SK-N-SH (cell line): ENCODE measurements at regions not wholly inside any gene's neighbourhood (a gene's known extent, or its start where the extent isn't known, plus 50 kb on each side); places are given as distances from the start of the nearest gene placed in this dataset.
A peak's percentile ranks its signal among the peaks of the same experiment; 100 is the strongest.

Experiments
- CTCF ChIA-PET: fragments of 300-600, 350-600 bp; formaldehyde crosslinking; extraction: SDS; loops from one replicate; lab custom pipeline; 2021; lab: Yijun Ruan, JAX
- POLR2A ChIA-PET: fragments of 350-600 bp; sonication (Branson Sonifier 250); formaldehyde crosslinking; extraction: SDS; loops from one replicate; lab custom pipeline; 2020; ENCODE audit warnings: antibody characterized with exemption, inconsistent platforms; lab: Yijun Ruan, JAX
- DNase-seq: peaks from one replicate; pipeline ENCODE4 v3.0.0; 2012
- H2AFZ ChIP-seq: fragments of 200-600 bp; sonication (generic); 2 replicates; pipeline ENCODE4 v1.8.1; 2016; ENCODE audit warnings: antibody characterized with exemption, mild to moderate bottlenecking, low read depth
- H3F3A ChIP-seq: fragments of 200-600 bp; sonication (generic); replicated peaks from 2 replicates; pipeline ENCODE3; 2016; ENCODE audit warnings: antibody characterized with exemption, mild to moderate bottlenecking; ENCODE audit not compliant: insufficient read depth
- H3K27ac ChIP-seq, 2 experiments: fragments of 200-500 bp in 1 of 2; fragments of 200-600 bp in 1 of 2; sonication (Bioruptor generic) in 1 of 2; sonication (generic), shearing (Covaris generic) in 1 of 2; 2 replicates each; pipeline versions ENCODE4 v1.5.1 to v1.6.1; 2014 to 2016; ENCODE audit warnings: low read depth in 2 of 2, inconsistent platforms in 1 of 2, low read length in 1 of 2, mild to moderate bottlenecking in 1 of 2, mixed read lengths in 1 of 2
- H3K27me3 ChIP-seq: fragments of 200-600 bp; sonication (generic), shearing (Covaris generic); 2 replicates; pipeline ENCODE4 v1.6.1; 2016; ENCODE audit warnings: mixed run types; ENCODE audit not compliant: insufficient read depth
- H3K36me3 ChIP-seq, 2 experiments: fragments of 200-500 bp in 1 of 2; fragments of 200-600 bp in 1 of 2; sonication (Bioruptor generic) in 1 of 2; sonication (generic) in 1 of 2; replicated peaks in 1 of 2; 2 replicates each; pipeline versions ENCODE3 to v1.5.1; 2014 to 2016; ENCODE audit warnings: low read length in 1 of 2, mild to moderate bottlenecking in 1 of 2; ENCODE audit not compliant: insufficient read depth in 2 of 2, control insufficient read depth in 1 of 2
- H3K4me1 ChIP-seq, 2 experiments: fragments of 200-500 bp in 1 of 2; fragments of 200-600 bp in 1 of 2; sonication (Bioruptor generic) in 1 of 2; sonication (generic), shearing (Covaris generic) in 1 of 2; 2 replicates each; pipeline versions ENCODE4 v1.5.1 to v1.6.1; 2014 to 2016; ENCODE audit warnings: low read depth in 1 of 2, low read length in 1 of 2, mixed run types in 1 of 2; ENCODE audit not compliant: insufficient read depth in 2 of 2, control insufficient read depth in 1 of 2
- H3K4me2 ChIP-seq: fragments of 200-600 bp; sonication (generic), shearing (Covaris generic); 2 replicates; pipeline ENCODE4 v1.6.1; 2017; ENCODE audit warnings: mixed run types
- H3K4me3 ChIP-seq, 2 experiments: fragments of 200-500 bp in 1 of 2; fragments of 200-600 bp in 1 of 2; sonication (Bioruptor generic) in 1 of 2; sonication (generic), shearing (Covaris generic) in 1 of 2; 2 replicates each; pipeline versions ENCODE4 v1.5.1 to v1.8.1; 2014 to 2016; ENCODE audit warnings: low read depth in 2 of 2, inconsistent platforms in 1 of 2, low read length in 1 of 2, mild to moderate bottlenecking in 1 of 2, mixed read lengths in 1 of 2, moderate library complexity in 1 of 2
- H3K79me2 ChIP-seq: fragments of 200-600 bp; sonication (generic); 2 replicates; pipeline ENCODE4 v1.8.1; 2017; ENCODE audit warnings: mild to moderate bottlenecking; ENCODE audit not compliant: insufficient read depth
- H3K9ac ChIP-seq: fragments of 200-600 bp; sonication (generic); 2 replicates; pipeline ENCODE4 v1.6.1; 2017; ENCODE audit warnings: mixed run types
- H3K9me2 ChIP-seq: fragments of 200-600 bp; sonication (generic); 2 replicates; pipeline ENCODE4 v1.6.1; 2017; ENCODE audit warnings: mixed run types
- H3K9me3 ChIP-seq: fragments of 200-600 bp; sonication (generic); 2 replicates; pipeline ENCODE4 v1.6.1; 2017; ENCODE audit warnings: mixed run types, mild to moderate bottlenecking, moderate library complexity
- H4K20me1 ChIP-seq: fragments of 200-600 bp; sonication (generic); 2 replicates; pipeline ENCODE4 v1.6.1; 2017; ENCODE audit warnings: mild to moderate bottlenecking, mixed run types; ENCODE audit not compliant: insufficient read depth
- CHD2 ChIP-seq: fragments of 150-350 bp; IDR thresholded peaks from 2 replicates; pipeline ENCODE4 v1.6.1; 2018; ENCODE audit warnings: low read length; ENCODE audit not compliant: partially characterized antibody
- CTCF ChIP-seq: fragments of 200-600 bp; sonication (generic); IDR thresholded peaks from 2 replicates; pipeline ENCODE4 v1.6.1; 2017; ENCODE audit warnings: antibody characterized with exemption, mild to moderate bottlenecking, moderate library complexity
- ELF1 ChIP-seq: IDR thresholded peaks from 2 replicates; pipeline ENCODE4 v1.4.0; 2012
- EZH2phosphoT487 ChIP-seq: fragments of 200-600 bp; sonication (generic); IDR thresholded peaks from 2 replicates; pipeline ENCODE4 v1.6.1; 2017; ENCODE audit warnings: low read depth, mixed run types, mild to moderate bottlenecking, antibody characterized with exemption, moderate library complexity, borderline replicate concordance
- FOXJ3 ChIP-seq: sonication (generic); formaldehyde crosslinking; IDR thresholded peaks from 2 replicates; pipeline ENCODE4 v1.5.1; 2020; ENCODE audit warnings: mild to moderate bottlenecking, missing genetic modification reagents
- FOXM1 ChIP-seq: IDR thresholded peaks from 2 replicates; pipeline ENCODE4 v1.4.0; 2012; ENCODE audit warnings: low read depth, mild to moderate bottlenecking
- GATA2 ChIP-seq: sonication (generic); formaldehyde crosslinking; IDR thresholded peaks from 2 replicates; pipeline ENCODE4 v1.5.0; 2020; ENCODE audit warnings: mild to moderate bottlenecking, missing genetic modification reagents
- IRF3 ChIP-seq: fragments of 150-350 bp; IDR thresholded peaks from 2 replicates; pipeline ENCODE4 v1.6.1; 2016; ENCODE audit warnings: mild to moderate bottlenecking, low read depth, low read length
- JUND ChIP-seq: IDR thresholded peaks from 2 replicates; pipeline ENCODE4 v1.4.0; 2012
- MAX ChIP-seq: IDR thresholded peaks from 2 replicates; pipeline ENCODE4 v1.4.0; 2012; ENCODE audit warnings: low read depth
- MEF2A ChIP-seq: IDR thresholded peaks from 2 replicates; pipeline ENCODE4 v1.4.0; 2012; ENCODE audit warnings: low read depth, borderline replicate concordance
- MXI1 ChIP-seq: IDR thresholded peaks from 2 replicates; pipeline ENCODE4 v1.6.1; 2012; ENCODE audit warnings: mild to moderate bottlenecking, low read depth, low read length, improper control_type of control experiment
- NFIC ChIP-seq: IDR thresholded peaks from 2 replicates; pipeline ENCODE4 v1.4.0; 2012; ENCODE audit warnings: borderline replicate concordance
- NRF1 ChIP-seq: IDR thresholded peaks from 2 replicates; pipeline ENCODE4 v1.6.1; 2012; ENCODE audit warnings: low read depth, mild to moderate bottlenecking, low read length
- PBX3 ChIP-seq: IDR thresholded peaks from 2 replicates; pipeline ENCODE4; 2012
- POLR2AphosphoS5 ChIP-seq: IDR thresholded peaks from 2 replicates; pipeline ENCODE4 v1.6.1; 2012; ENCODE audit warnings: low read depth, low read length
- RAD21 ChIP-seq: IDR thresholded peaks from 2 replicates; pipeline ENCODE4 v1.6.1; 2012; ENCODE audit warnings: mild to moderate bottlenecking, low read length
- RCOR1 ChIP-seq: fragments of 150-350 bp; IDR thresholded peaks from 2 replicates; pipeline ENCODE4 v1.6.1; 2017; ENCODE audit warnings: antibody characterized with exemption, low read length
- RXRA ChIP-seq: IDR thresholded peaks from 2 replicates; pipeline ENCODE4 v1.4.0; 2012; ENCODE audit warnings: low read depth, mild to moderate bottlenecking, borderline replicate concordance
- SIN3A ChIP-seq: IDR thresholded peaks from 2 replicates; pipeline ENCODE4 v1.6.1; 2012; ENCODE audit warnings: low read depth, mild to moderate bottlenecking, low read length, moderate library complexity, borderline replicate concordance
- SMC3 ChIP-seq: IDR thresholded peaks from 2 replicates; pipeline ENCODE4 v1.6.1; 2012; ENCODE audit warnings: low read depth, low read length, improper control_type of control experiment
- TCF12 ChIP-seq: IDR thresholded peaks from 2 replicates; pipeline ENCODE4 v1.4.0; 2012
- USF2 ChIP-seq: fragments of 150-350 bp; IDR thresholded peaks from 2 replicates; pipeline ENCODE4 v1.6.1; 2017; ENCODE audit warnings: antibody characterized with exemption, low read length, low read depth, borderline replicate concordance
- WGBS: methylation state at CpG from one replicate; pipeline ENCODE4 v1.1.6; 2017; ENCODE audit warnings: low lambda C conversion rate; 5-methylcytosine and 5-hydroxymethylcytosine counted together

- no peak for TF ChIP-seq RCOR1
- no peak for TF ChIP-seq EZH2phosphoT487
- TF ChIP-seq NFIC = peak; percentile 17; the same call in 1 of the 2 replicates
- peak; percentile 44; the same call in 1 of the 2 replicates for TF ChIP-seq MEF2A
- TF ChIP-seq TCF12 = peak; percentile 65
- 0 out of 2 replicates have a peak, but pooled peaks have one; percentile 6 for TF ChIP-seq PBX3
- H3K4me1 ChIP-seq = peaks cover 0 to 5% of the 10 kb centered on the region in 2 experiments; a peak in 1 of 4 replicates
- CTCF ChIA-PET = no interaction called here
- H3K27me3 ChIP-seq = no peaks in the 10 kb centered on the region
- H3K27ac ChIP-seq = no peak overlapping the region
- WGBS = 8% methylated on average over 5 of the region's 5 CpGs
- POLR2A ChIA-PET = no interaction called here
- H3K9me3 ChIP-seq = no peaks in the 10 kb centered on the region
- H3K4me2 ChIP-seq = no peak overlapping the region
- H3F3A ChIP-seq = no peaks in the 10 kb centered on the region
- no peaks in the 10 kb centered on the region for H3K79me2 ChIP-seq
- H3K9me2 ChIP-seq = no peaks in the 10 kb centered on the region
- no peak overlapping the region for H3K4me3 ChIP-seq
- no peaks in the 10 kb centered on the region for H4K20me1 ChIP-seq
- H2AFZ ChIP-seq = no peak overlapping the region
- H3K36me3 ChIP-seq = no peaks in the 10 kb centered on the region
- no peak overlapping the region for H3K9ac ChIP-seq
- no peak for DNase-seq
These were observed 892.6 kb downstream of the TBC1D22A start for GRCh38 chr22:47654922-47655491.

GRCh38 chr22:47653921-47654320 lies 891.5 kb downstream of the TBC1D22A start:
- ChIA-PET CTCF (no interaction called here), POLR2A (no interaction called here)
- WGBS = 11% methylated on average over 2 of the region's 3 CpGs
- Histone ChIP-seq H3K4me1 (peaks cover 0 to 5% of the 10 kb centered on the region in 2 experiments; a peak in 1 of 4 replicates), H4K20me1 (no peaks in the 10 kb centered on the region), H2AFZ (no peak overlapping the region), H3K4me3 (no peak overlapping the region), H3F3A (no peaks in the 10 kb centered on the region), H3K9me3 (no peaks in the 10 kb centered on the region), H3K79me2 (no peaks in the 10 kb centered on the region), H3K9me2 (no peaks in the 10 kb centered on the region), H3K27ac (no peak overlapping the region)
- DNase-seq = no peak
- TF ChIP-seq POLR2AphosphoS5 (no peak), MAX (no peak), JUND (no peak), EZH2phosphoT487 (no peak), CTCF (no peak), GATA2 (CRISPR knock-in tag) (no peak), FOXJ3 (CRISPR knock-in tag) (no peak), ELF1 (no peak), FOXM1 (no peak), IRF3 (no peak), RAD21 (no peak), SIN3A (no peak), USF2 (no peak), CHD2 (no peak), NRF1 (no peak), SMC3 (no peak), MEF2A (no peak), TCF12 (no peak), MXI1 (no peak), RXRA (no peak)
- TF ChIP-seq, all 33 proteins: peak for 0
- Histone ChIP-seq H3K27me3 (no peaks in the 10 kb centered on the region), H3K36me3 (no peaks in the 10 kb centered on the region), H3K9ac (no peak overlapping the region), H3K4me2 (no peak overlapping the region)
